DND-41 (cell line): ENCODE measurements at regions not wholly inside any gene's neighbourhood (a gene's known extent, or its start where the extent isn't known, plus 50 kb on each side); places are given as distances from the start of the nearest gene placed in this dataset.

ENCODE experiments used
- ATAC-seq: fragments of 200-7000 bp; cut with Tn5 transposase; 3 replicates; pipeline ENCODE4 v1.9.1; 2021; ENCODE audit warnings: low read depth; ENCODE audit not compliant: insufficient read depth
- DNase-seq: peaks from one replicate; pipeline ENCODE4 v3.0.0-alpha.2; 2020
- H2AFZ ChIP-seq: 2 replicates; pipeline ENCODE4 v1.6.0; 2012; ENCODE audit warnings: low read depth, low read length
- H3K27ac ChIP-seq: 2 replicates; pipeline ENCODE4 v1.5.1; 2012; ENCODE audit warnings: low read length, inconsistent platforms
- H3K27me3 ChIP-seq: fragments of 200-600 bp; sonication (generic); 2 replicates; pipeline ENCODE4 v1.6.0; 2012; ENCODE audit warnings: low read length, mild to moderate bottlenecking, inconsistent platforms; ENCODE audit not compliant: insufficient read depth, poor library complexity
- H3K36me3 ChIP-seq: 2 replicates; pipeline ENCODE4 v1.5.1; 2012; ENCODE audit warnings: low read length, inconsistent platforms; ENCODE audit not compliant: insufficient read depth
- H3K4me1 ChIP-seq: 2 replicates; pipeline ENCODE4 v1.5.1; 2012; ENCODE audit warnings: mild to moderate bottlenecking, low read length; ENCODE audit not compliant: insufficient read depth
- H3K4me2 ChIP-seq: 2 replicates; pipeline ENCODE4 v1.6.0; 2012; ENCODE audit warnings: mild to moderate bottlenecking, moderate library complexity, low read length, inconsistent platforms; ENCODE audit not compliant: insufficient read depth
- H3K4me3 ChIP-seq, 2 experiments: fragments of 200-600 bp in 1 of 2; shearing (Covaris generic) in 1 of 2; 2 replicates each; pipeline ENCODE4 v1.5.1; 2012 to 2016; ENCODE audit warnings: inconsistent platforms in 2 of 2, low read length in 2 of 2, mild to moderate bottlenecking in 2 of 2, low read depth in 1 of 2, moderate library complexity in 1 of 2
- H3K79me2 ChIP-seq: 2 replicates; pipeline ENCODE4 v1.6.0; 2012; ENCODE audit warnings: low read length, inconsistent platforms; ENCODE audit not compliant: insufficient read depth
- H3K9ac ChIP-seq: 2 replicates; pipeline ENCODE4 v1.6.0; 2012; ENCODE audit warnings: low read depth, mild to moderate bottlenecking, inconsistent platforms, low read length, moderate library complexity
- H3K9me3 ChIP-seq: 2 replicates; pipeline ENCODE4 v1.5.1; 2012; ENCODE audit warnings: low read length, moderate library complexity, mild to moderate bottlenecking, inconsistent platforms; ENCODE audit not compliant: insufficient read depth, severe bottlenecking
- H4K20me1 ChIP-seq: 2 replicates; pipeline ENCODE4 v1.6.0; 2012; ENCODE audit warnings: low read length; ENCODE audit not compliant: insufficient read depth
- EZH2 ChIP-seq: IDR thresholded peaks from 3 replicates; pipeline ENCODE4 v1.6.1; 2012; ENCODE audit warnings: borderline replicate concordance, low read depth, mild to moderate bottlenecking, moderate library complexity, low read length, inconsistent platforms; ENCODE audit not compliant: severe bottlenecking
- TF ChIP-seq, protein P1 (sequence below): IDR thresholded peaks from 2 replicates; pipeline ENCODE4 v1.5.1; 2012; ENCODE audit warnings: borderline replicate concordance, low read length, moderate library complexity, mild to moderate bottlenecking; ENCODE audit not compliant: poor library complexity, severe bottlenecking; ENCODE audit errors: extremely low read depth

DNA sequence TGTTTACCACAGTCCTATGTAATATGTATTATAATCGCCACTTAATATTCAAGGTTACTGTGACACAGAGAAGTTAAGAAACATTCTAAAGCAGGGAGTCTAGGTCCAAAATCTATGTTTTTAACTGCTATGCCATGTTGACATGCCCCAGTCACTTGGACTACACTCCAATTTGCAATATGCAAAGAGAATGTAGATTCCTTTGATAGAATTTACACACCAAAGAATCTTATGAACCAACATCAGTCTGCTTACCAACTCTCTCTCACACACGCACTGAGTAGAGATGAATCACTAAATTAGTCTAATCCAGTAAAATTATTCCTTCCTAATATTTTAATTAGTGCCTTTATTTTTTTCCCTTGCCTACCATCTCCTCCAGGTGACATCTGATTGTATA, 266.2 kb downstream of the OLFM3 start:
- no peak overlapping the region for H3K4me3 ChIP-seq
- ATAC-seq: no peak

DNA sequence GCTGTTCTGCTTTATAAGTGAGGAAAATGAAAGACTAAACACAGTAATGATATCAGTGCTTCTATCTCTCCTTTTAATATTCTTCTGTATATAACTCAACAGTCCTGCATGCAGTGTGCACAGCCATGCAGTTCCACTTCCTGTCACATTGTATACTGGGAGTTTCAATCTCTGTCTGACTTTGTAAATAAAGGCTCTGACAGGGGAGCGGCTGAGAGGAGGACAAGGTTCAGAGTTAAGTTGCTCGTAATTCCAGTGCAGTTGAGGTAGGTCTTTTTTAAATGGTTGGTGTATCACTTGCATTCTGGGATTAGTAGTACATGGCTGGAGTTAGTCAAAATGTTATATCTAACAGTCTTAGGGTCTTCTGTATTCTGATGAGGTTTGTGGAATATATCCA, 264.5 kb downstream of the OLFM3 start:
- ATAC-seq: peak; percentile 78
- H3K4me1 ChIP-seq: peaks cover 10% of the 10 kb centered on the region
- TF ChIP-seq EZH2: no peak
- TF ChIP-seq, protein P1, sequence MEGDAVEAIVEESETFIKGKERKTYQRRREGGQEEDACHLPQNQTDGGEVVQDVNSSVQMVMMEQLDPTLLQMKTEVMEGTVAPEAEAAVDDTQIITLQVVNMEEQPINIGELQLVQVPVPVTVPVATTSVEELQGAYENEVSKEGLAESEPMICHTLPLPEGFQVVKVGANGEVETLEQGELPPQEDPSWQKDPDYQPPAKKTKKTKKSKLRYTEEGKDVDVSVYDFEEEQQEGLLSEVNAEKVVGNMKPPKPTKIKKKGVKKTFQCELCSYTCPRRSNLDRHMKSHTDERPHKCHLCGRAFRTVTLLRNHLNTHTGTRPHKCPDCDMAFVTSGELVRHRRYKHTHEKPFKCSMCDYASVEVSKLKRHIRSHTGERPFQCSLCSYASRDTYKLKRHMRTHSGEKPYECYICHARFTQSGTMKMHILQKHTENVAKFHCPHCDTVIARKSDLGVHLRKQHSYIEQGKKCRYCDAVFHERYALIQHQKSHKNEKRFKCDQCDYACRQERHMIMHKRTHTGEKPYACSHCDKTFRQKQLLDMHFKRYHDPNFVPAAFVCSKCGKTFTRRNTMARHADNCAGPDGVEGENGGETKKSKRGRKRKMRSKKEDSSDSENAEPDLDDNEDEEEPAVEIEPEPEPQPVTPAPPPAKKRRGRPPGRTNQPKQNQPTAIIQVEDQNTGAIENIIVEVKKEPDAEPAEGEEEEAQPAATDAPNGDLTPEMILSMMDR: no peak

More for the DNA sequence above, 266.2 kb downstream of the OLFM3 start:
- H3K79me2 ChIP-seq: no peaks in the 10 kb centered on the region
- no peaks in the 10 kb centered on the region for H3K27me3 ChIP-seq
- no peaks in the 10 kb centered on the region for H4K20me1 ChIP-seq
- no peak for TF ChIP-seq EZH2
- no peak for DNase-seq
- H3K9me3 ChIP-seq: no peaks in the 10 kb centered on the region
- H3K9ac ChIP-seq: no peak overlapping the region
- H3K4me1 ChIP-seq: peaks cover 8% of the 10 kb centered on the region
- H3K4me2 ChIP-seq: no peak overlapping the region
- H3K27ac ChIP-seq: no peak overlapping the region
- H3K36me3 ChIP-seq: no peaks in the 10 kb centered on the region
- no peak overlapping the region for H2AFZ ChIP-seq

DNA sequence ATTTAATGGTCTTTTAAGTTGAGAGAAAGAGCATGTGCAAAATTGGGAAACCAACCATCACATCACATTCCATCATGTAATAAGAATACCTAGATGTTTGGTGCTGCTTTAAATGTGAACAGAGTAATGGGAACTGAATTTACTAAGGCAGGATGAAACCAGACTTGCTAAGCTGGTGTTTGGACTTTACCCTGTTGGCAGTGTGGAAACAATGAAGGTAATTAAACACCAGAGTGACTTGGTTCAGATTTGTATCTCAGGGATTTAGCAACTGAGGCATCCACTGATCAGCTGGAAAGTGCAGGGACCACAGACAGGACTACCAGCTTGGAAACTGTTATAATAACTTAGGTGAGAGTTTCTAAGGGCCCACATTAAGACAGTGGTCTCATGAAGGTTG, 263.4 kb downstream of the OLFM3 start:
- Histone ChIP-seq H3K4me3 (no peak overlapping the region), H3K4me1 (peaks cover 10% of the 10 kb centered on the region), H3K27ac (no peak overlapping the region), H3K4me2 (no peak overlapping the region), H4K20me1 (no peaks in the 10 kb centered on the region), H3K27me3 (no peaks in the 10 kb centered on the region), H3K36me3 (no peaks in the 10 kb centered on the region), H3K9ac (no peak overlapping the region), H2AFZ (peak overlapping the region; percentile 2; the same call in 1 of the 2 replicates), H3K79me2 (no peaks in the 10 kb centered on the region), H3K9me3 (no peaks in the 10 kb centered on the region)
- DNase-seq: no peak
- ATAC-seq: no peak
- TF ChIP-seq, protein P1: no peak
- no peak for TF ChIP-seq EZH2

More for the DNA sequence above, 264.5 kb downstream of the OLFM3 start:
- Histone ChIP-seq H3K9ac (no peak overlapping the region), H3K4me3 (no peak overlapping the region), H3K9me3 (no peaks in the 10 kb centered on the region), H3K27me3 (no peaks in the 10 kb centered on the region), H3K4me2 (no peak overlapping the region; the same call in 1 of the 2 replicates), H3K36me3 (no peaks in the 10 kb centered on the region), H4K20me1 (no peaks in the 10 kb centered on the region), H3K27ac (peak overlapping the region; percentile 2; the same call in 1 of the 2 replicates), H3K79me2 (no peaks in the 10 kb centered on the region), H2AFZ (peak overlapping the region; percentile 41; the same call in 1 of the 2 replicates)
- peak; percentile 8 for DNase-seq

DNA sequence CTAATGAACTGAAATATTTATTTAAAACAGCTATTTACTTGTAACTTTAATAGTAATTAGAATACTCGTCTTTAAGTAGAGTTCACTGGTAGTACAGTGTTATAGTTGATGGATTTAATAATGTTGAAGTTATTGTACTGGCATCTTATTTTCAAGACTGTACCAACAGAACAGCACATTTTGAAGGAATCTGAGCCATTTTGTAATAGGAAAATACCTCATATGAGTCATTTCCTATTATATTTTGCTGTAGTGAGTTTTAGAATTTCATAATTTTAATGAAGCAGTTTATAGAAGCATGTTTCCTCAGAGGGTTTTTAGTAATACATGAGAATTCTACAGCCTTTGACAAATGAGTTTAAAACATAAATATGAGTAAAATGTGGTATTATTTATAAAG, 258.3 kb downstream of the OLFM3 start:
- no peak overlapping the region for H3K9ac ChIP-seq
- no peak for DNase-seq
- no peak overlapping the region for H3K4me2 ChIP-seq
- no peak overlapping the region for H3K4me3 ChIP-seq
- H3K9me3 ChIP-seq: no peaks in the 10 kb centered on the region
- no peaks in the 10 kb centered on the region for H3K36me3 ChIP-seq
- H3K4me1 ChIP-seq: 0 out of 2 replicates have a peak, but pooled peaks cover 2% of the 10 kb centered on the region
- no peaks in the 10 kb centered on the region for H4K20me1 ChIP-seq
- TF ChIP-seq EZH2: no peak
- TF ChIP-seq, protein P1: no peak
- ATAC-seq: no peak
- no peak overlapping the region for H2AFZ ChIP-seq
- no peak overlapping the region for H3K27ac ChIP-seq
- no peaks in the 10 kb centered on the region for H3K27me3 ChIP-seq
- no peaks in the 10 kb centered on the region for H3K79me2 ChIP-seq
